Gastroesophageal sphincter (tissue), 4 donors: ENCODE measurements at regions not wholly inside any gene's neighbourhood (a gene's known extent, or its start where the extent isn't known, plus 50 kb on each side); places are given as distances from the start of the nearest gene placed in this dataset.
"Not testable (repeated sequence)": the region's sequence is repeated elsewhere in the genome, so short reads cannot be mapped to it uniquely, and the experiment has no call there.

Experiments used
- ATAC-seq: fragments of 150-250 bp; one replicate; pipeline ENCODE4 v1.9.1; 2016; ENCODE audit warnings: mild to moderate bottlenecking, moderate library complexity
- H3K27ac ChIP-seq, 4 donors: fragments of 200-600 bp; sonication (generic) in 3 of 4; 1 replicate in 3 of 4; 2 replicates in 1 of 4; pipeline ENCODE4 v1.5.1; 2016 to 2019
- H3K27me3 ChIP-seq: fragments of 200-600 bp; sonication (generic); one replicate; pipeline ENCODE4 v1.5.1; 2019
- H3K36me3 ChIP-seq, 2 donors: fragments of 200-600 bp; sonication (generic); one replicate each; pipeline ENCODE4 v1.5.1; 2019; ENCODE audit warnings: control low read depth in 1 of 2
- H3K4me1 ChIP-seq, 3 donors: fragments of 200-600 bp; sonication (generic); 1 replicate in 2 of 3; 2 replicates in 1 of 3; pipeline ENCODE4 v1.5.1; 2016 to 2019; ENCODE audit warnings: control low read depth in 2 of 3
- H3K4me3 ChIP-seq, 2 donors: fragments of 200-600 bp; sonication (generic); one replicate each; pipeline ENCODE4 v1.5.1; 2019; ENCODE audit warnings: mild to moderate bottlenecking in 1 of 2, moderate library complexity in 1 of 2
- H3K9me3 ChIP-seq, 3 donors: fragments of 200-600 bp; sonication (generic); one replicate each; pipeline ENCODE4 v1.5.1; 2017 to 2019; ENCODE audit warnings: control low read depth in 2 of 3
- EP300 ChIP-seq: sonication (generic); formaldehyde crosslinking; IDR thresholded peaks from one replicate; pipeline ENCODE4 v1.6.1; 2017; ENCODE audit warnings: antibody characterized with exemption, mild to moderate bottlenecking
- POLR2A ChIP-seq, 2 donors: fragments of 450-650 bp; IDR thresholded peaks; one replicate each; pipeline ENCODE4 v1.6.1; 2017; ENCODE audit warnings: antibody characterized with exemption in 2 of 2, mild to moderate bottlenecking in 2 of 2, moderate library complexity in 1 of 2
- POLR2AphosphoS5 ChIP-seq: sonication (generic); formaldehyde crosslinking; IDR thresholded peaks from one replicate; pipeline ENCODE4 v1.6.1; 2017; ENCODE audit warnings: antibody characterized with exemption
- WGBS, 2 donors: methylation state at CpG; one replicate each; pipeline ENCODE4 v1.1.5; 2018; ENCODE audit warnings: low coverage in 1 of 2; 5-methylcytosine and 5-hydroxymethylcytosine counted together
- TF ChIP-seq, protein P1 (sequence below), 4 experiments: fragments of 200-600 bp in 2 of 4; fragments of 450-650 bp in 2 of 4; sonication (generic) in 1 of 4; IDR thresholded peaks; one replicate each; pipeline ENCODE4 v1.5.1; 2017 to 2019; ENCODE audit warnings: antibody characterized with exemption in 4 of 4, mild to moderate bottlenecking in 2 of 4, moderate library complexity in 2 of 4

DNA sequence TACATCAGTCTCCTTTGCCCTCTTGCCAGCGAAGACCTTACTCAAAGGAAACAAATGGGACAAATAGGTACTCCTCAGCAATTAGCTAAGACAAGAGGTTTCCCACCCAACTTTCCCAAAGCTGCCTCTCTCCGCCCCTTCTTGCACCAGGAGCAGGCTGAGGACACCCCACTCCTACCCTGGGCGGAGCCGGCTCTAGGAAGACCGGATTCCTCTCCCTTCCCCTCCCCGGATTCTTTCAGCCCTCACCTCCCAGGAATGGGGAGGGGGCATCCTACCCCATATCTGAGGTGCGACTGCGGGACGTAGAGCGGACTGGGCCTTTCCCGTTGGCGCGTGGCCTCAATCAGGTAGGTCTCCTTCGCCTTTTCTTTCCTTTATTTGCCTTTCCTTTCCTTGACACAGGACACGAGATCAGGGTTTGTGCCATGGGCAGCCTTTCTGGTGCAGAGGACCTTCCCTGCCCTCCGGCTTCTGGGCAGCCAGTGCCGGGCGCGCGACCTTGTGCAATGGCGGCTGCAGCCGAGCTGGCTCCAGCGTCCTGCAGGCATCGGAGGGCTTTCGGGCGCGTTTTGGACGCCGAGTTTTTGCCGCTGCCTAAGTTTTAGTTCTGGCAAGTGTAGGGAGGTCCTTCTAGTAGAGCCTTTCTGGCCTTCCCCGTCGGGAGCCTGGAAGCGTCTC, 279.9 kb downstream of the PLS3 start:
- H3K36me3 ChIP-seq, H3K27ac ChIP-seq, ATAC-seq, H3K9me3 ChIP-seq, H3K4me3 ChIP-seq, H3K4me1 ChIP-seq, H3K27me3 ChIP-seq: not testable (repeated sequence)
- WGBS, 2 donors = no CpG with 5 or more reads among the region's 33 CpGs

DNA sequence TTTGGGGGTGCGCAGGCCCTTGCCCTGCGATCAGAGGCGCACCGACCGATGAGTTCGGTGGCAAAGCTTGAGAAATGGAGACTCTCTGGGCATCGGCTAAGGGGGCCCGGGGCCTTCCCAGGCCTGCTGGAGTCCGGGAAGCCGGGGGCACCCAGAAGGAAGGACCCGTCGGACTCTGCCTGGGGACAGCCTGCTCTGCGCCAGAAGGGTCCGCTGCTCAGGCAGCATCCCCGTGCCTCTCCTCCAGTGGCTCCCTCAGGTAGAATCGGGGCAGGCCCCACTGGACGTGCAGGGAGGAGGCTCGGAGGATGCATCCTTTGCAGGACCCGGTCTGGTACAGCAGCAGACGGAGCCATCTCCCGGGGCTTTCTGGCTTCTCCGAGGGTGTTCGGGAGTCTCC, 290.0 kb downstream of the PLS3 start:
- not testable (repeated sequence) for H3K4me1 ChIP-seq, H3K4me3 ChIP-seq, H3K9me3 ChIP-seq, ATAC-seq, H3K27ac ChIP-seq, H3K27me3 ChIP-seq, H3K36me3 ChIP-seq
- WGBS, 2 donors = no CpG with 5 or more reads among the region's 23 CpGs

DNA sequence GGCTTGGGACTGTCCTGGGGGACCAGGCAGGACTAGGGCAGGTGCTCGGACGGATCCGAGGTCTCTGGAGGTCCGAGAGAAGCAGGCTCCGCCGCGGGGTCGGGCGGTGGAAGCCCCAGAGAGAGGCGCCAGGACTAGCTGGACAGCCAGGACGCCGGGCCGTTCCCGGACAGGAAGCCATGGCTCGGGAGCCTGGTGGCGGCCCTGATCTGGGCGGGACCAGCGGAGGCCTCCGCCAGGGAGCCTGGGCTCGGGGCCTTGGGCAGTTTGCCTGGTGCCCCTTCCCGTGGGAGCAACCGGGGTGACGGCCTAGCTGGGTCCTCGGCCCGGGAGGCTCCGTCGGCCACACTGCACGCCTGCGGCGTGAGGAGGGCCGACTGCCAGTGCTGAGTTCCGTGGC, 292.3 kb downstream of the PLS3 start:
- not testable (repeated sequence) for H3K27me3 ChIP-seq, H3K4me3 ChIP-seq, ATAC-seq, H3K4me1 ChIP-seq, H3K27ac ChIP-seq, H3K36me3 ChIP-seq, H3K9me3 ChIP-seq
- WGBS, 2 donors = no CpG with 5 or more reads among the region's 32 CpGs

DNA sequence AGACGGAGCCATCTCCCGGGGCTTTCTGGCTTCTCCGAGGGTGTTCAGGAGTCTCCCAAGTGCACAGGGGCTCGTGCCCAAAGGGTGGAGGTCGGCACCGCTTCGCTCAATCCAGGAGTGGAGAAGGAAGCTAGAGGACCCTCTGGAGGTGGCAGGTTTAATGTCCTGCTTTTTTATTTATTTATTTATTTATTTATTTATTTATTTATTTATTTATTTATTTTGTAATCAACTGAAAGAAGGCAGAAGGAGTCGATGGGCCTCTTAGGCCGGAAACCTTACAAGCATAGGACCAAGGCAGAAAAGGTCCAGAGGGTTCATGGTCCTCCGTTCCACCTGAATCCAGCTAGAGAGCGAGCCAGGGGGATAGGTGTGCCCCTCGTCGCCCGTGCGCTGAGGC, 289.4 kb upstream of the AGTR2 start:
- ATAC-seq, H3K4me1 ChIP-seq, H3K36me3 ChIP-seq, H3K27me3 ChIP-seq, H3K9me3 ChIP-seq, H3K27ac ChIP-seq, H3K4me3 ChIP-seq: not testable (repeated sequence)
- no CpG with 5 or more reads among the region's 15 CpGs for WGBS, 2 donors

DNA sequence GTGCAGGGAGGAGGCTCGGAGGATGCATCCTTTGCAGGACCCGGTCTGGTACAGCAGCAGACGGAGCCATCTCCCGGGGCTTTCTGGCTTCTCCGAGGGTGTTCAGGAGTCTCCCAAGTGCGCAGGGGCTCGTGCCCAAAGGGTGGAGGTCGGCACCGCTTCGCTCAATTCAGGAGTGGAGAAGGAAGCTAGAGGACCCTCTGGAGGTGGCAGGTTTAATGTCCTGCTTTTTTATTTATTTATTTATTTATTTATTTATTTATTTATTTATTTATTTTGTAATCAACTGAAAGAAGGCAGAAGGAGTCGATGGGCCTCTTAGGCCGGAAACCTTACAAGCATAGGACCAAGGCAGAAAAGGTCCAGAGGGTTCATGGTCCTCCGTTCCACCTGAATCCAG, 286.4 kb upstream of the AGTR2 start:
- H3K9me3 ChIP-seq, H3K36me3 ChIP-seq, H3K27me3 ChIP-seq, H3K4me1 ChIP-seq, H3K4me3 ChIP-seq, H3K27ac ChIP-seq, ATAC-seq: not testable (repeated sequence)
- no CpG with 5 or more reads among the region's 13 CpGs for WGBS, 2 donors

DNA sequence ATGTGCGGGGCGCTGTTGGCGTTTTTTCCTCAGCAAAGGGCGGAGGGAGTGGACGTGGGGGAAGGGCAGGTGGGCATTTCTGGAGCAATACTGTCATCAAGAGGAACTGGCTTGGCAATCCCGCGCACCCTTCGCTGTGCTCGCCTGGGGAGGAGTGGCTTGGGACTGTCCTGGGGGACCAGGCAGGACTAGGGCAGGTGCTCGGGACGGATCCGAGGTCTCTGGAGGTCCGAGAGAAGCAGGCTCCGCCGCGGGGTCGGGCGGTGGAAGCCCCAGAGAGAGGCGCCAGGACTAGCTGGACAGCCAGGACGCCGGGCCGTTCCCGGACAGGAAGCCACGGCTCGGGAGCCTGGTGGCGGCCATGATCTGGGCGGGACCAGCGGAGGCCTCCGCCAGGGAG, 282.5 kb upstream of the AGTR2 start:
- not testable (repeated sequence) for H3K27me3 ChIP-seq, H3K4me1 ChIP-seq, H3K4me3 ChIP-seq, ATAC-seq, H3K36me3 ChIP-seq
- Histone ChIP-seq H3K9me3 (peaks cover 0 to 38% (median 0%) of the 10 kb centered on the region in 3 donors), H3K27ac (peak overlapping the region in 1 of 4 donors; percentile 77)
- TF ChIP-seq, protein P1, sequence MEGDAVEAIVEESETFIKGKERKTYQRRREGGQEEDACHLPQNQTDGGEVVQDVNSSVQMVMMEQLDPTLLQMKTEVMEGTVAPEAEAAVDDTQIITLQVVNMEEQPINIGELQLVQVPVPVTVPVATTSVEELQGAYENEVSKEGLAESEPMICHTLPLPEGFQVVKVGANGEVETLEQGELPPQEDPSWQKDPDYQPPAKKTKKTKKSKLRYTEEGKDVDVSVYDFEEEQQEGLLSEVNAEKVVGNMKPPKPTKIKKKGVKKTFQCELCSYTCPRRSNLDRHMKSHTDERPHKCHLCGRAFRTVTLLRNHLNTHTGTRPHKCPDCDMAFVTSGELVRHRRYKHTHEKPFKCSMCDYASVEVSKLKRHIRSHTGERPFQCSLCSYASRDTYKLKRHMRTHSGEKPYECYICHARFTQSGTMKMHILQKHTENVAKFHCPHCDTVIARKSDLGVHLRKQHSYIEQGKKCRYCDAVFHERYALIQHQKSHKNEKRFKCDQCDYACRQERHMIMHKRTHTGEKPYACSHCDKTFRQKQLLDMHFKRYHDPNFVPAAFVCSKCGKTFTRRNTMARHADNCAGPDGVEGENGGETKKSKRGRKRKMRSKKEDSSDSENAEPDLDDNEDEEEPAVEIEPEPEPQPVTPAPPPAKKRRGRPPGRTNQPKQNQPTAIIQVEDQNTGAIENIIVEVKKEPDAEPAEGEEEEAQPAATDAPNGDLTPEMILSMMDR (IDR thresholded peaks at IDR 0.05) = peak in 1 of 4 experiments; percentile 47
- WGBS, 2 donors = no CpG with 5 or more reads among the region's 29 CpGs

DNA sequence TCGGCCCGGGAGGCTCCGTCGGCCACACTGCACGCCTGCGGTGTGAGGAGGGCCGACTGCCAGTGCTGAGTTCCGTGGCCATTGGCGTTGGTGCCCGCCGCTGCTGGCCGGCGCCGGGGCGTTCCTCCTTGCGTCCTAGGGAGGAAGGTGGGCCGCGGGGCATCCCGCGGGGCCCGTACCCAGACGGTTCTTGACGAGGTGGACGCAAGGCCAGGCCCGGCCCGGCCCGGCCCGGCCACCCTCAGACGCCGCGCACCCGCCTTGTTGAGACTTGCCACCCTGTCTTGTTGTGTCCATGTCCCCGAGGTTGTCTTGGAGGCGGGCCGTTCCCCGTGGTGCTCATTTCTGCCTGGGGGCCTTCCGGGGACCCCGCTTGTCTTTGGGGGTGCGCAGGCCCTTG, 282.0 kb upstream of the AGTR2 start:
- not testable (repeated sequence) for ATAC-seq, H3K4me3 ChIP-seq, H3K27me3 ChIP-seq, H3K36me3 ChIP-seq, H3K4me1 ChIP-seq
- Histone ChIP-seq H3K27ac (peak overlapping the region in 1 of 4 donors; percentile 66), H3K9me3 (peaks cover 0 to 42% (median 0%) of the 10 kb centered on the region in 3 donors)
- WGBS, 2 donors = no CpG with 5 or more reads among the region's 39 CpGs

DNA sequence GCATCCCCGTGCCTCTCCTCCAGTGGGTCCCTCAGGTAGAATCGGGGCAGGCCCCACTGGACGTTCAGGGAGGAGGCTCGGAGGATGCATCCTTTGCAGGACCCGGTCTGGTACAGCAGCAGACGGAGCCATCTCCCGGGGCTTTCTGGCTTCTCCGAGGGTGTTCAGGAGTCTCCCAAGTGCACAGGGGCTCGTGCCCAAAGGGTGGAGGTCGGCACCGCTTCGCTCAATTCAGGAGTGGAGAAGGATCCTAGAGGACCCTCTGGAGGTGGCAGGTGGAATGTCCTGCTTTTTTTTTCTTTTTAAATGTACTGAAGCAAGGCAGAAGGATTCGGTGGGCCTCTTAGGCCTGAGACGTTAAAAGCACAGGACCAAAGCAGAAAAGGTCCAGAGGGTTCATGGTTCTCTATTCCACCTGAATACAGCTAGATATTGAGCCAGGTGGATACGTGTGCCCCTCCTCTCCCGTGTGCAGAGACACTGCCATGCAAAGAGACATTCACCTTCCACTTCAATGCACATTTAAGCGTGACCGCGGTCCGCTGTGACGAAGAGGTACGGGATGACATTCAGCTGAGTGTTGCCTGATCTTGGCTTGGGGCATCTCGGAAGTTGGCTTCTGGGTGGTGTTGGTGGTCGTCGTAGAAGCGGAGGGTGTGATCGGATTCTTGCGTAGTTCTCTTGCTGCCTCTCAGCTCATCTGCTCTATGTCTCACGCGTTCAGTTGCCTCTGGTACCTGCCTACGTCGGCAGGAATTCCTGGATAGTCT, 281.2 kb upstream of the AGTR2 start:
- WGBS, 2 donors = 94% methylated on average over 16 of the region's 32 CpGs; no CpG with 5 or more reads in 1 of the 2 donors
- no peak overlapping the region for H3K4me3 ChIP-seq
- peaks cover 0 to 8% (median 0%) of the 10 kb centered on the region in 3 donors for H3K4me1 ChIP-seq

More for the DNA sequence above, 281.2 kb upstream of the AGTR2 start:
- TF ChIP-seq EP300 (no peak), POLR2AphosphoS5 (no peak), POLR2A (IDR thresholded peaks at IDR 0.05) (no peak)
- TF ChIP-seq, protein P1 (IDR thresholded peaks at IDR 0.05) = no peak
- Histone ChIP-seq H3K27ac (no peak overlapping the region), H3K27me3 (no peaks in the 10 kb centered on the region), H3K36me3 (peaks cover 0 to 9% of the 10 kb centered on the region in 2 donors), H3K9me3 (peaks cover 0 to 50% (median 0%) of the 10 kb centered on the region in 3 donors)
- ATAC-seq = no peak
